ENCODE measurements at regions not wholly inside any gene's neighbourhood (a gene's known extent, or its start where the extent isn't known, plus 50 kb on each side); places are given as distances from the start of the nearest gene placed in this dataset.

GRCh38 chr21:22679207-22679606 lies 1681.0 kb downstream of the NCAM2 start:
- H3K27ac Mint-ChIP-seq: no peak overlapping the region
- no peaks in the 10 kb centered on the region for H3K27me3 Mint-ChIP-seq (ENCODE audit: low read depth)
- no peak overlapping the region for H3K4me3 Mint-ChIP-seq
- no peaks in the 10 kb centered on the region for H3K9me3 Mint-ChIP-seq
- no peaks in the 10 kb centered on the region for H3K36me3 Mint-ChIP-seq (ENCODE audit: low read depth)
- no peak for TF ChIP-seq CTCF (IDR thresholded peaks at IDR 0.05; ENCODE audit: unreplicated experiment in 3 of 3)
- no peaks in the 10 kb centered on the region for H3K4me1 Mint-ChIP-seq

- Mint-ChIP-seq H3K36me3 (ENCODE audit: low read depth) (no peaks in the 10 kb centered on the region), H3K27ac (no peak overlapping the region), H3K27me3 (ENCODE audit: low read depth) (no peaks in the 10 kb centered on the region), H3K4me3 (no peak overlapping the region), H3K4me1 (no peaks in the 10 kb centered on the region), H3K9me3 (peaks cover 13% of the 10 kb centered on the region)
- no peak for TF ChIP-seq CTCF (IDR thresholded peaks at IDR 0.05; ENCODE audit: unreplicated experiment in 3 of 3)
These were observed 1693.4 kb downstream of the NCAM2 start for GRCh38 chr21:22691658-22692057.

- Mint-ChIP-seq H3K9me3 (no peaks in the 10 kb centered on the region), H3K36me3 (ENCODE audit: low read depth) (no peaks in the 10 kb centered on the region), H3K27ac (no peak overlapping the region), H3K27me3 (ENCODE audit: low read depth) (no peaks in the 10 kb centered on the region), H3K4me1 (no peaks in the 10 kb centered on the region), H3K4me3 (no peak overlapping the region)
- TF ChIP-seq CTCF (IDR thresholded peaks at IDR 0.05; ENCODE audit: unreplicated experiment in 3 of 3): no peak
These were observed 1705.3 kb downstream of the NCAM2 start for GRCh38 chr21:22703521-22703920.

GRCh38 chr21:22710721-22711120 lies 1712.5 kb downstream of the NCAM2 start:
- peaks cover 7% of the 10 kb centered on the region for H3K9me3 Mint-ChIP-seq
- peaks cover 11% of the 10 kb centered on the region for H3K4me1 Mint-ChIP-seq
- no peak overlapping the region for H3K4me3 Mint-ChIP-seq
- TF ChIP-seq CTCF (IDR thresholded peaks at IDR 0.05; ENCODE audit: unreplicated experiment in 3 of 3): no peak
- peak overlapping the region; percentile 28 to 74 (median 72) for H3K27ac Mint-ChIP-seq
- H3K27me3 Mint-ChIP-seq (ENCODE audit: low read depth): no peaks in the 10 kb centered on the region
- no peaks in the 10 kb centered on the region for H3K36me3 Mint-ChIP-seq (ENCODE audit: low read depth)

- Mint-ChIP-seq H3K4me3 (no peak overlapping the region), H3K27ac (peak overlapping the region in 1 of 3 experiments; percentile 50), H3K4me1 (peaks cover 11% of the 10 kb centered on the region), H3K36me3 (ENCODE audit: low read depth) (no peaks in the 10 kb centered on the region), H3K27me3 (ENCODE audit: low read depth) (no peaks in the 10 kb centered on the region), H3K9me3 (peaks cover 11% of the 10 kb centered on the region)
- TF ChIP-seq CTCF (IDR thresholded peaks at IDR 0.05; ENCODE audit: unreplicated experiment in 3 of 3): no peak
These were observed 1713.4 kb downstream of the NCAM2 start for GRCh38 chr21:22711636-22712035.

GRCh38 chr21:22725436-22725835 lies 1727.2 kb downstream of the NCAM2 start:
- no peak overlapping the region for H3K27ac Mint-ChIP-seq
- no peak for TF ChIP-seq CTCF (IDR thresholded peaks at IDR 0.05; ENCODE audit: unreplicated experiment in 3 of 3)
- no peaks in the 10 kb centered on the region for H3K27me3 Mint-ChIP-seq (ENCODE audit: low read depth)
- no peaks in the 10 kb centered on the region for H3K36me3 Mint-ChIP-seq (ENCODE audit: low read depth)
- no peaks in the 10 kb centered on the region for H3K4me1 Mint-ChIP-seq
- no peak overlapping the region for H3K4me3 Mint-ChIP-seq
- peaks cover 22% of the 10 kb centered on the region for H3K9me3 Mint-ChIP-seq
